ENCODE measurements at regions not wholly inside any gene's neighbourhood (a gene's known extent, or its start where the extent isn't known, plus 50 kb on each side); places are given as distances from the start of the nearest gene placed in this dataset.

GRCh38 chr2:78718024-78718423, 307.5 kb upstream of the REG3G start:
- Histone ChIP-seq H3K23ac (ENCODE audit: low read depth, low read length, poor library complexity) (no peak overlapping the region), H3K18ac (ENCODE audit: low read length) (no peak overlapping the region), H3K9ac (ENCODE audit: low read depth, low read length, poor library complexity) (no peak overlapping the region), H3K14ac (ENCODE audit: low read length) (no peak overlapping the region), H3K4me3 (ENCODE audit: low read length in 2 of 2) (no peak overlapping the region), H3K27ac (replicated peaks; ENCODE audit: low read length) (no peak overlapping the region), H2BK12ac (ENCODE audit: low read length) (no peak overlapping the region), H3K9me3 (replicated peaks in 1 of 2; ENCODE audit: control insufficient read depth in 2 of 2, insufficient read depth in 1 of 2, low read depth in 1 of 2, low read length in 2 of 2) (no peaks in the 10 kb centered on the region), H4K8ac (ENCODE audit: low read depth, low read length) (no peak overlapping the region), H3K4me2 (ENCODE audit: insufficient read depth, low read length, poor library complexity, severe bottlenecking) (no peak overlapping the region), H2AK5ac (ENCODE audit: low read depth, low read length) (no peak overlapping the region), H3K4me1 (ENCODE audit: control insufficient read depth in 2 of 2, insufficient read depth in 1 of 2, low read depth in 1 of 2, low read length in 2 of 2) (no peaks in the 10 kb centered on the region), H3K4ac (ENCODE audit: low read length) (no peak overlapping the region), H3K27me3 (ENCODE audit: control insufficient read depth in 3 of 3, insufficient read depth in 3 of 3, low read depth in 1 of 3, low read length in 3 of 3) (no peaks in the 10 kb centered on the region), H2BK5ac (ENCODE audit: low read length) (no peak overlapping the region), H3K36me3 (replicated peaks in 1 of 2; ENCODE audit: control insufficient read depth in 2 of 2, insufficient read depth in 2 of 2, low read length in 2 of 2) (no peaks in the 10 kb centered on the region), H2AFZ (ENCODE audit: low read length) (no peak overlapping the region), H2BK120ac (ENCODE audit: low read depth, low read length) (no peak overlapping the region), H3K79me1 (ENCODE audit: low read depth, low read length) (no peaks in the 10 kb centered on the region), H2BK15ac (ENCODE audit: low read length) (no peak overlapping the region), H4K91ac (ENCODE audit: low read depth, low read length, poor library complexity) (no peak overlapping the region)
- no peak for DNase-seq (ENCODE audit: low spot score)
- WGBS, 2 donors (ENCODE audit: extremely low coverage in 2 of 2, insufficient read length in 2 of 2, insufficient replicate concordance in 1 of 2) = no CpG with 5 or more reads among the region's 1 CpG

DNA sequence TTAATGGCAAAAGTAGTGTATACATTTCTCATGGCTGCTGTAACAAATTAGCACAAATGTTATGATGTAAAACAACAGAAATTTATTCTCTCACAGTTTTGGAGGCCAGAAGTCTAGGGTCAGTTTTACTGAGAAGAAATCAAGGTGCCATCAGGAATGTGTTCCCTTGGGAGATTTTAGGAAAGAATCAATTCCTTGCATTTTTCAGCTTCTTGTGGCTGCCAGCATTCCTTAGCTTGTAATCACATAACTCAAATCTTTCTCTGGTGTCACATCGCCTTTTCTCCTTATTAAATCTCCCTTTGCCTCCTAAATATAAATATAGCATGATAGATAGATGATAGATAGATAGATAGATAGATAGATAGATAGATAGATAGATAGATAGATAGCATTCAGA, 307.0 kb upstream of the REG3G start:
- Histone ChIP-seq H3K4me2 (ENCODE audit: insufficient read depth, low read length, poor library complexity, severe bottlenecking) (no peak overlapping the region), H2AK5ac (ENCODE audit: low read depth, low read length) (no peak overlapping the region), H4K91ac (ENCODE audit: low read depth, low read length, poor library complexity) (no peak overlapping the region), H2BK5ac (ENCODE audit: low read length) (no peak overlapping the region), H2BK12ac (ENCODE audit: low read length) (no peak overlapping the region), H3K4me1 (ENCODE audit: control insufficient read depth in 2 of 2, insufficient read depth in 1 of 2, low read depth in 1 of 2, low read length in 2 of 2) (no peaks in the 10 kb centered on the region), H3K4me3 (ENCODE audit: low read length in 2 of 2) (no peak overlapping the region), H3K9me3 (replicated peaks in 1 of 2; ENCODE audit: control insufficient read depth in 2 of 2, insufficient read depth in 1 of 2, low read depth in 1 of 2, low read length in 2 of 2) (no peaks in the 10 kb centered on the region), H3K9ac (ENCODE audit: low read depth, low read length, poor library complexity) (no peak overlapping the region), H2BK120ac (ENCODE audit: low read depth, low read length) (no peak overlapping the region), H3K79me1 (ENCODE audit: low read depth, low read length) (no peaks in the 10 kb centered on the region), H3K36me3 (replicated peaks in 1 of 2; ENCODE audit: control insufficient read depth in 2 of 2, insufficient read depth in 2 of 2, low read length in 2 of 2) (no peaks in the 10 kb centered on the region), H3K23ac (ENCODE audit: low read depth, low read length, poor library complexity) (no peak overlapping the region), H2AFZ (ENCODE audit: low read length) (no peak overlapping the region), H3K4ac (ENCODE audit: low read length) (no peak overlapping the region), H2BK15ac (ENCODE audit: low read length) (no peak overlapping the region), H3K18ac (ENCODE audit: low read length) (no peak overlapping the region), H3K27me3 (ENCODE audit: control insufficient read depth in 3 of 3, insufficient read depth in 3 of 3, low read depth in 1 of 3, low read length in 3 of 3) (no peaks in the 10 kb centered on the region), H3K14ac (ENCODE audit: low read length) (no peak overlapping the region), H3K27ac (replicated peaks; ENCODE audit: low read length) (no peak overlapping the region), H4K8ac (ENCODE audit: low read depth, low read length) (no peak overlapping the region)
- no CpG with 5 or more reads among the region's 1 CpG for WGBS, 2 donors (ENCODE audit: extremely low coverage in 2 of 2, insufficient read length in 2 of 2, insufficient replicate concordance in 1 of 2)
- no peak for DNase-seq (ENCODE audit: low spot score)

GRCh38 chr2:78721355-78722033, 304.0 kb upstream of the REG3G start:
- Histone ChIP-seq H2BK15ac (ENCODE audit: low read length) (no peak overlapping the region), H3K4ac (ENCODE audit: low read length) (no peak overlapping the region), H3K27ac (replicated peaks; ENCODE audit: low read length) (no peak overlapping the region), H2BK12ac (ENCODE audit: low read length) (no peak overlapping the region), H3K4me2 (ENCODE audit: insufficient read depth, low read length, poor library complexity, severe bottlenecking) (no peak overlapping the region), H4K8ac (ENCODE audit: low read depth, low read length) (no peak overlapping the region), H3K9ac (ENCODE audit: low read depth, low read length, poor library complexity) (no peak overlapping the region), H3K23ac (ENCODE audit: low read depth, low read length, poor library complexity) (no peak overlapping the region), H3K4me1 (ENCODE audit: control insufficient read depth in 2 of 2, insufficient read depth in 1 of 2, low read depth in 1 of 2, low read length in 2 of 2) (no peaks in the 10 kb centered on the region), H3K4me3 (ENCODE audit: low read length in 2 of 2) (no peak overlapping the region), H2BK120ac (ENCODE audit: low read depth, low read length) (no peak overlapping the region), H2AFZ (ENCODE audit: low read length) (no peak overlapping the region), H3K18ac (ENCODE audit: low read length) (no peak overlapping the region), H3K27me3 (ENCODE audit: control insufficient read depth in 3 of 3, insufficient read depth in 3 of 3, low read depth in 1 of 3, low read length in 3 of 3) (no peaks in the 10 kb centered on the region), H3K14ac (ENCODE audit: low read length) (no peak overlapping the region), H3K9me3 (replicated peaks in 1 of 2; ENCODE audit: control insufficient read depth in 2 of 2, insufficient read depth in 1 of 2, low read depth in 1 of 2, low read length in 2 of 2) (no peaks in the 10 kb centered on the region), H3K79me1 (ENCODE audit: low read depth, low read length) (no peaks in the 10 kb centered on the region), H3K36me3 (replicated peaks in 1 of 2; ENCODE audit: control insufficient read depth in 2 of 2, insufficient read depth in 2 of 2, low read length in 2 of 2) (no peaks in the 10 kb centered on the region), H2AK5ac (ENCODE audit: low read depth, low read length) (no peak overlapping the region), H4K91ac (ENCODE audit: low read depth, low read length, poor library complexity) (no peak overlapping the region), H2BK5ac (ENCODE audit: low read length) (no peak overlapping the region)
- no peak for DNase-seq (ENCODE audit: low spot score)
- WGBS, 2 donors (ENCODE audit: extremely low coverage in 2 of 2, insufficient read length in 2 of 2, insufficient replicate concordance in 1 of 2) = no CpG with 5 or more reads among the region's 7 CpGs

DNA sequence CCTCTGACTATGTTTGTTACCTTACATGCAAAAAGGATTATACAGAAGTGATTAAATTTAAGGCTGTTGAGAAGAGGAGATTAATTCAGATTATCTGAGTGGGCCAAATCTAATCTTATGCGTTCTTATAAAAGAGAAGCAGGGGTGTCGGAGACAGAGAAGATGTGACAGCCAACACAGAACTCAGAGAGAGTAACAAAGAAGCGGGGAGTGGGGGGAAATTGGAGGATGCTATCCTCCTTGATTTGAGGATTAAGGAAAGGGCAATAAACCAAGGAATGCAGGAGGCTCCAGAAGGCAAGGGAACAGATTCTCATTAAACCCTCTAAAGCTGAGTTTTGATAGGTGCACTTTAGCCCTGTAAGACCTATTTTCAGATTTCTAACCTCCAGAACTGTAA, 291.3 kb upstream of the REG3G start:
- no peak overlapping the region for H3K18ac ChIP-seq (ENCODE audit: low read length)
- WGBS, 2 donors (ENCODE audit: extremely low coverage in 2 of 2, insufficient read length in 2 of 2, insufficient replicate concordance in 1 of 2) = no CpG with 5 or more reads among the region's 3 CpGs
- no peak overlapping the region for H2BK120ac ChIP-seq (ENCODE audit: low read depth, low read length)
- no peak overlapping the region for H2BK15ac ChIP-seq (ENCODE audit: low read length)
- H3K4me3 ChIP-seq (ENCODE audit: low read length in 2 of 2) = no peak overlapping the region
- H3K4ac ChIP-seq (ENCODE audit: low read length) = no peak overlapping the region
- H3K4me1 ChIP-seq (ENCODE audit: control insufficient read depth in 2 of 2, insufficient read depth in 1 of 2, low read depth in 1 of 2, low read length in 2 of 2) = no peaks in the 10 kb centered on the region
- no peaks in the 10 kb centered on the region for H3K27me3 ChIP-seq (ENCODE audit: control insufficient read depth in 3 of 3, insufficient read depth in 3 of 3, low read depth in 1 of 3, low read length in 3 of 3)
- H3K4me2 ChIP-seq (ENCODE audit: insufficient read depth, low read length, poor library complexity, severe bottlenecking) = no peak overlapping the region
- H2AK5ac ChIP-seq (ENCODE audit: low read depth, low read length) = no peak overlapping the region
- no peak overlapping the region for H2BK5ac ChIP-seq (ENCODE audit: low read length)
- H2AFZ ChIP-seq (ENCODE audit: low read length) = no peak overlapping the region
- H2BK12ac ChIP-seq (ENCODE audit: low read length) = no peak overlapping the region
- no peak overlapping the region for H4K91ac ChIP-seq (ENCODE audit: low read depth, low read length, poor library complexity)
- no peaks in the 10 kb centered on the region for H3K36me3 ChIP-seq (replicated peaks in 1 of 2; ENCODE audit: control insufficient read depth in 2 of 2, insufficient read depth in 2 of 2, low read length in 2 of 2)
- H3K27ac ChIP-seq (replicated peaks; ENCODE audit: low read length) = no peak overlapping the region
- no peak for DNase-seq (ENCODE audit: low spot score)
- H3K23ac ChIP-seq (ENCODE audit: low read depth, low read length, poor library complexity) = no peak overlapping the region
- no peaks in the 10 kb centered on the region for H3K9me3 ChIP-seq (replicated peaks in 1 of 2; ENCODE audit: control insufficient read depth in 2 of 2, insufficient read depth in 1 of 2, low read depth in 1 of 2, low read length in 2 of 2)
- H3K14ac ChIP-seq (ENCODE audit: low read length) = no peak overlapping the region
- H4K8ac ChIP-seq (ENCODE audit: low read depth, low read length) = no peak overlapping the region
- no peaks in the 10 kb centered on the region for H3K79me1 ChIP-seq (ENCODE audit: low read depth, low read length)
- H3K9ac ChIP-seq (ENCODE audit: low read depth, low read length, poor library complexity) = no peak overlapping the region
